ENCODE measurements at regions not wholly inside any gene's neighbourhood (a gene's known extent, or its start where the extent isn't known, plus 50 kb on each side); places are given as distances from the start of the nearest gene placed in this dataset.

DNA sequence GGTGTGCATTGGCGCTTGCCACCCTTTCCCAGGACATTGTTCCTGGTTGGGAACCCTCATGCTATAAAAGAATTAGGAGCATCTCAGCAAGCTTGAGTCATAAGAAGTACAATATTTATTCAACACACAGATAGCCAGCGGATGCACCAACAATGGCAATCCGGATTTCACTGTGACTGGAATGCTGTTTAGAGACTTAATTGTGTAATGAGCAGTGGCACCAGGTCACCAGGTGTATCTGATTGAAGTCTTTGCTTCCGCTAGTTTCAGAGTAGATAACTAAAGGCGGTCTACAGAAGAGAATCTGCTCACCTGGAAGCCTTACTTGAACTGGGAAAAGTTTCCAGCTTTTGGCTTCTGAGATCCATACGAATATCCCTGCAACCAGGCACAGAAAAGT is 772.3 kb upstream of the GHITM start:
- DNase-seq, result no peak
- Mint-ChIP-seq H3K4me1 (ENCODE audit: low read depth, unreplicated experiment) (peaks cover 12% of the 10 kb centered on the region), H3K36me3 (ENCODE audit: unreplicated experiment) (no peaks in the 10 kb centered on the region), H3K27me3 (ENCODE audit: unreplicated experiment) (no peaks in the 10 kb centered on the region), H3K4me3 (ENCODE audit: unreplicated experiment) (no peak overlapping the region), H3K9me3 (ENCODE audit: unreplicated experiment) (no peaks in the 10 kb centered on the region), H3K27ac (ENCODE audit: unreplicated experiment) (no peak overlapping the region)
- no peak for TF ChIP-seq CTCF (IDR thresholded peaks at IDR 0.05; ENCODE audit: partially characterized antibody, unreplicated experiment)

GRCh38 chr10:83371696-83372490 is 767.4 kb upstream of the GHITM start:
- Mint-ChIP-seq H3K9me3 (ENCODE audit: unreplicated experiment) (no peaks in the 10 kb centered on the region), H3K4me3 (ENCODE audit: unreplicated experiment) (no peak overlapping the region), H3K27me3 (ENCODE audit: unreplicated experiment) (no peaks in the 10 kb centered on the region), H3K4me1 (ENCODE audit: low read depth, unreplicated experiment) (peaks cover 12% of the 10 kb centered on the region), H3K36me3 (ENCODE audit: unreplicated experiment) (no peaks in the 10 kb centered on the region), H3K27ac (ENCODE audit: unreplicated experiment) (peak overlapping the region; percentile 21)
- no peak for DNase-seq
- no peak for TF ChIP-seq CTCF (IDR thresholded peaks at IDR 0.05; ENCODE audit: partially characterized antibody, unreplicated experiment)

DNA sequence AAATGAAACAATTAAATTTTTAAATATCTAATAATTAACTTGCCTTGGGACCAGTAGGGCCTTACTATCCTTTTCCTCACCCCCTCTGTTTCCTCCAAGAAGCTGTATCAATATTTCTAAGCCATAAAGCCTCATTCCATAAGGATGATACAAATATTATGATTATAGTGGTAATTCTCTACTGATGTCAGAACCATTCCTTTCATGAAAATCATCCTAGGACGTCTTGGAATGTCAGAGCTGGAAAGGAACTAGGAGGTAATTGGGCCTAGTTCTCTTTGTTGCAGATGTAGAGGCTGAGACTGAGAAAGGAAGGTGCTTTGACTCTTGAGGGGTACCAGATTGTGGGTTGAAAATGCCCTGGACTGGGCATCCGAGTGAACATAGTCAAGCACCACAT is 766.7 kb upstream of the GHITM start:
- no peak for TF ChIP-seq CTCF (IDR thresholded peaks at IDR 0.05; ENCODE audit: partially characterized antibody, unreplicated experiment)
- Mint-ChIP-seq H3K27me3 (ENCODE audit: unreplicated experiment) (no peaks in the 10 kb centered on the region), H3K36me3 (ENCODE audit: unreplicated experiment) (no peaks in the 10 kb centered on the region), H3K4me1 (ENCODE audit: low read depth, unreplicated experiment) (peaks cover 12% of the 10 kb centered on the region), H3K4me3 (ENCODE audit: unreplicated experiment) (no peak overlapping the region), H3K27ac (ENCODE audit: unreplicated experiment) (no peak overlapping the region), H3K9me3 (ENCODE audit: unreplicated experiment) (no peaks in the 10 kb centered on the region)
- no peak for DNase-seq

GRCh38 chr10:83373671-83374070 is 765.6 kb upstream of the GHITM start:
- Mint-ChIP-seq H3K9me3 (ENCODE audit: unreplicated experiment) (no peaks in the 10 kb centered on the region), H3K4me3 (ENCODE audit: unreplicated experiment) (no peak overlapping the region), H3K27me3 (ENCODE audit: unreplicated experiment) (no peaks in the 10 kb centered on the region), H3K27ac (ENCODE audit: unreplicated experiment) (no peak overlapping the region), H3K36me3 (ENCODE audit: unreplicated experiment) (no peaks in the 10 kb centered on the region), H3K4me1 (ENCODE audit: low read depth, unreplicated experiment) (peaks cover 12% of the 10 kb centered on the region)
- peak; percentile 70 for TF ChIP-seq CTCF (IDR thresholded peaks at IDR 0.05; ENCODE audit: partially characterized antibody, unreplicated experiment)
- DNase-seq, result peak; percentile 41

DNA sequence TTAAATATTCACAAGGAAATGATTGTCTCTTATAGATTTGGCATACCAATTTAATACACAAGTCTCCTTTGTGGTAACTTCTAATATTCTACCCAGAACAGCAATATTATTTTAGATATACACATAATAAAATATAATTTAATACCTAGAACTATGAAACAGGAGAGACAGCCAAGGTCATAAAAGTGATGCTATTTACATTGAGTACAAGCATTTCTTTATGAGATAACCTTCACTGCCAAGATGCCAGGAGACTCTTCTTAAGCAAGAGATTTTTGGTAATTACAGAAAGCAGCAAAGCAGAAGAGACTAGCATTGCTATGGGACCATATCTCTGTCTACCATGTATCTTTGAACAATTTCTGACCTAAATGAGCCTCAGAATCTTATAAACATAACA is 764.6 kb upstream of the GHITM start:
- Mint-ChIP-seq H3K4me1 (ENCODE audit: low read depth, unreplicated experiment) (peaks cover 12% of the 10 kb centered on the region), H3K27ac (ENCODE audit: unreplicated experiment) (no peak overlapping the region), H3K4me3 (ENCODE audit: unreplicated experiment) (no peak overlapping the region), H3K9me3 (ENCODE audit: unreplicated experiment) (peaks cover 2% of the 10 kb centered on the region), H3K27me3 (ENCODE audit: unreplicated experiment) (no peaks in the 10 kb centered on the region), H3K36me3 (ENCODE audit: unreplicated experiment) (no peaks in the 10 kb centered on the region)
- no peak for DNase-seq
- no peak for TF ChIP-seq CTCF (IDR thresholded peaks at IDR 0.05; ENCODE audit: partially characterized antibody, unreplicated experiment)

Data from glutamatergic neuron (in vitro differentiated cells).